Gastrocnemius medialis (tissue), 4 donors: ENCODE measurements at regions not wholly inside any gene's neighbourhood (a gene's known extent, or its start where the extent isn't known, plus 50 kb on each side); places are given as distances from the start of the nearest gene placed in this dataset.

Experiments used
- ATAC-seq, 2 donors: fragments of 150-250 bp; one replicate each; pipeline ENCODE4 v1.9.1; 2016
- DNase-seq, 2 donors: peaks; one replicate each; pipeline ENCODE4 v3.0.0-alpha.2; 2019
- H3K27ac ChIP-seq, 4 donors: fragments of 200-600 bp; sonication (generic); 1 replicate in 1 of 4; 2 replicates in 3 of 4; pipeline ENCODE4 v1.5.1; 2016 to 2018; ENCODE audit warnings: mild to moderate bottlenecking in 2 of 4, moderate library complexity in 1 of 4
- H3K27me3 ChIP-seq, 3 donors: fragments of 200-600 bp; sonication (generic) in 2 of 3; 1 replicate in 1 of 3; 2 replicates in 2 of 3; pipeline versions ENCODE4 v1.5.1 to v1.6.0; 2016 to 2019; ENCODE audit warnings: mild to moderate bottlenecking in 1 of 3, moderate library complexity in 1 of 3
- H3K36me3 ChIP-seq, 2 donors: fragments of 200-600 bp; sonication (generic) in 1 of 2; one replicate each; pipeline ENCODE4 v1.5.1; 2017 to 2018
- H3K4me1 ChIP-seq, 2 donors: fragments of 200-600 bp; sonication (generic) in 1 of 2; one replicate each; pipeline ENCODE4 v1.5.1; 2016 to 2017; ENCODE audit warnings: mild to moderate bottlenecking in 2 of 2
- H3K4me3 ChIP-seq, 4 donors: fragments of 200-600 bp; sonication (generic) in 3 of 4; 1 replicate in 1 of 4; 2 replicates in 3 of 4; pipeline ENCODE4 v1.5.1; 2016 to 2019; ENCODE audit warnings: mild to moderate bottlenecking in 2 of 4
- H3K9me3 ChIP-seq, 3 donors: fragments of 200-600 bp; sonication (generic) in 2 of 3; 1 replicate in 1 of 3; 2 replicates in 2 of 3; pipeline ENCODE4 v1.5.1; 2016 to 2019
- CTCF ChIP-seq, 5 experiments: fragments of 450-650 bp in 3 of 5; fragments of 200-600 bp in 2 of 5; sonication (generic) in 2 of 5; IDR thresholded peaks in 4 of 5; conservative IDR thresholded peaks in 1 of 5; 1 replicate in 4 of 5; 2 replicates in 1 of 5; pipeline ENCODE4 v1.5.1; 2016 to 2019; ENCODE audit warnings: antibody characterized with exemption in 5 of 5, mild to moderate bottlenecking in 3 of 5, moderate library complexity in 3 of 5
- POLR2A ChIP-seq, 2 donors: fragments of 450-650 bp; IDR thresholded peaks; one replicate each; pipeline ENCODE4 v1.6.1; 2017; ENCODE audit warnings: antibody characterized with exemption in 2 of 2, mild to moderate bottlenecking in 2 of 2, moderate library complexity in 2 of 2
- in situ Hi-C, 4 donors: fragments of 200-750 bp; cut with MboI; loops; one replicate each; pipeline versions ENCODE4 v1.15.0 to v1.8.0; 2017; ENCODE audit warnings: low sequenced_read_pairs in 4 of 4
- intact Hi-C: fragments of 100-400 bp; cut with DNase I; formaldehyde crosslinking; loops from one replicate; pipeline ENCODE4 v1.15.1; 2023; ENCODE audit warnings: low total_unique reads

GRCh38 chr6:81942067-81942370, 189.5 kb upstream of the TENT5A start:
- H3K4me1 ChIP-seq = no peaks in the 10 kb centered on the region
- no peak for ATAC-seq
- H3K36me3 ChIP-seq = no peaks in the 10 kb centered on the region
- TF ChIP-seq CTCF (IDR thresholded peaks at IDR 0.05 in 4 of 5, conservative IDR thresholded peaks at IDR 0.05 in 1 of 5) (no peak), POLR2A (IDR thresholded peaks at IDR 0.05) (no peak)
- in situ Hi-C loops (no loop called here), intact Hi-C loops (no loop called here)
- H3K27ac ChIP-seq = no peak overlapping the region
- H3K9me3 ChIP-seq = no peaks in the 10 kb centered on the region
- H3K4me3 ChIP-seq = no peak overlapping the region
- no peaks in the 10 kb centered on the region for H3K27me3 ChIP-seq
- no peak for DNase-seq

- in situ Hi-C loops = no loop called here
- Histone ChIP-seq H3K9me3 (no peaks in the 10 kb centered on the region), H3K27ac (no peak overlapping the region), H3K27me3 (no peaks in the 10 kb centered on the region), H3K4me3 (no peak overlapping the region), H3K36me3 (no peaks in the 10 kb centered on the region), H3K4me1 (no peaks in the 10 kb centered on the region)
- DNase-seq = no peak
- intact Hi-C loops = no loop called here
- no peak for TF ChIP-seq CTCF (IDR thresholded peaks at IDR 0.05 in 4 of 5, conservative IDR thresholded peaks at IDR 0.05 in 1 of 5)
- TF ChIP-seq POLR2A (IDR thresholded peaks at IDR 0.05) = no peak
- ATAC-seq = no peak
These were observed 188.0 kb upstream of the TENT5A start for GRCh38 chr6:81940451-81940985.

GRCh38 chr6:81939766-81940165, 187.3 kb upstream of the TENT5A start:
- H3K4me1 ChIP-seq = no peaks in the 10 kb centered on the region
- ATAC-seq (no peak), DNase-seq (no peak)
- in situ Hi-C loops (no loop called here), intact Hi-C loops (no loop called here)
- no peak overlapping the region for H3K4me3 ChIP-seq
- H3K27ac ChIP-seq = no peak overlapping the region
- no peaks in the 10 kb centered on the region for H3K27me3 ChIP-seq
- H3K9me3 ChIP-seq = no peaks in the 10 kb centered on the region
- no peaks in the 10 kb centered on the region for H3K36me3 ChIP-seq
- TF ChIP-seq POLR2A (IDR thresholded peaks at IDR 0.05) (no peak), CTCF (IDR thresholded peaks at IDR 0.05 in 4 of 5, conservative IDR thresholded peaks at IDR 0.05 in 1 of 5) (no peak)

- Histone ChIP-seq H3K4me3 (no peak overlapping the region), H3K36me3 (no peaks in the 10 kb centered on the region), H3K27ac (no peak overlapping the region), H3K9me3 (no peaks in the 10 kb centered on the region), H3K27me3 (no peaks in the 10 kb centered on the region), H3K4me1 (no peaks in the 10 kb centered on the region)
- in situ Hi-C loops = no loop called here
- intact Hi-C loops = no loop called here
- DNase-seq = no peak
- ATAC-seq = no peak
- TF ChIP-seq POLR2A (IDR thresholded peaks at IDR 0.05) (no peak), CTCF (IDR thresholded peaks at IDR 0.05 in 4 of 5, conservative IDR thresholded peaks at IDR 0.05 in 1 of 5) (no peak)
These were observed 186.7 kb upstream of the TENT5A start for GRCh38 chr6:81938991-81939732.
